ENCODE measurements at regions not wholly inside any gene's neighbourhood (a gene's known extent, or its start where the extent isn't known, plus 50 kb on each side); places are given as distances from the start of the nearest gene placed in this dataset.

DNA sequence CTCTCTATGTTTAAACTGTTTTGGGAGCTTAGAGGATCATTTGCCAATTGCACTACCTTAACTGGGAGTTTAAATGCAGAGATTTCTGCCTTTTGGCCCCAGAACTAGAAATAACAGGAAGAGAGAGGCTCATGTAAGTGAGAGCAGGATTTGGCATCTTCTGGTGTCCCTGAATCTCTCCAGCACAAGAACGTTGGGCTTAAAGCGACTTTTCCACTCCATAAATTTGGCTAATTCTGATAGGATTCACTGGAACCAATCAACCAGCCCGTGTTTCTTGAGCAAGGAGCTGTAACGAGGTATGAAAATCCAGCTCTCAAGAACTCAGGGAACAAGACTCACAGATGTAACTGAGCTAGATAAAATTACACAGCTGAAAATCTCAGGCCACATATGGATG lies 181.0 kb downstream of the C1D start:
- no peaks in the 10 kb centered on the region for H3K36me3 ChIP-seq
- no peak overlapping the region for H3K4me3 ChIP-seq (replicated peaks in 1 of 3)
- intact Hi-C loops (cut with DNase I), result no loop called here
- WGBS, 2 donors, result 16 to 35% methylated on average over 4 of the region's 4 CpGs
- H3K27ac ChIP-seq, result peak overlapping the region in 1 of 3 donors; percentile 30
- H3K27me3 ChIP-seq, result no peaks in the 10 kb centered on the region
- H3K9me3 ChIP-seq, result no peaks in the 10 kb centered on the region
- TF ChIP-seq POLR2A (IDR thresholded peaks at IDR 0.05), result no peak
- TF ChIP-seq, protein P1, sequence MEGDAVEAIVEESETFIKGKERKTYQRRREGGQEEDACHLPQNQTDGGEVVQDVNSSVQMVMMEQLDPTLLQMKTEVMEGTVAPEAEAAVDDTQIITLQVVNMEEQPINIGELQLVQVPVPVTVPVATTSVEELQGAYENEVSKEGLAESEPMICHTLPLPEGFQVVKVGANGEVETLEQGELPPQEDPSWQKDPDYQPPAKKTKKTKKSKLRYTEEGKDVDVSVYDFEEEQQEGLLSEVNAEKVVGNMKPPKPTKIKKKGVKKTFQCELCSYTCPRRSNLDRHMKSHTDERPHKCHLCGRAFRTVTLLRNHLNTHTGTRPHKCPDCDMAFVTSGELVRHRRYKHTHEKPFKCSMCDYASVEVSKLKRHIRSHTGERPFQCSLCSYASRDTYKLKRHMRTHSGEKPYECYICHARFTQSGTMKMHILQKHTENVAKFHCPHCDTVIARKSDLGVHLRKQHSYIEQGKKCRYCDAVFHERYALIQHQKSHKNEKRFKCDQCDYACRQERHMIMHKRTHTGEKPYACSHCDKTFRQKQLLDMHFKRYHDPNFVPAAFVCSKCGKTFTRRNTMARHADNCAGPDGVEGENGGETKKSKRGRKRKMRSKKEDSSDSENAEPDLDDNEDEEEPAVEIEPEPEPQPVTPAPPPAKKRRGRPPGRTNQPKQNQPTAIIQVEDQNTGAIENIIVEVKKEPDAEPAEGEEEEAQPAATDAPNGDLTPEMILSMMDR (IDR thresholded peaks at IDR 0.05), result no peak
- DNase-seq, result peak; percentile 11 to 32
- H3K4me1 ChIP-seq, result peaks cover 8 to 21% of the 10 kb centered on the region in 2 donors

DNA sequence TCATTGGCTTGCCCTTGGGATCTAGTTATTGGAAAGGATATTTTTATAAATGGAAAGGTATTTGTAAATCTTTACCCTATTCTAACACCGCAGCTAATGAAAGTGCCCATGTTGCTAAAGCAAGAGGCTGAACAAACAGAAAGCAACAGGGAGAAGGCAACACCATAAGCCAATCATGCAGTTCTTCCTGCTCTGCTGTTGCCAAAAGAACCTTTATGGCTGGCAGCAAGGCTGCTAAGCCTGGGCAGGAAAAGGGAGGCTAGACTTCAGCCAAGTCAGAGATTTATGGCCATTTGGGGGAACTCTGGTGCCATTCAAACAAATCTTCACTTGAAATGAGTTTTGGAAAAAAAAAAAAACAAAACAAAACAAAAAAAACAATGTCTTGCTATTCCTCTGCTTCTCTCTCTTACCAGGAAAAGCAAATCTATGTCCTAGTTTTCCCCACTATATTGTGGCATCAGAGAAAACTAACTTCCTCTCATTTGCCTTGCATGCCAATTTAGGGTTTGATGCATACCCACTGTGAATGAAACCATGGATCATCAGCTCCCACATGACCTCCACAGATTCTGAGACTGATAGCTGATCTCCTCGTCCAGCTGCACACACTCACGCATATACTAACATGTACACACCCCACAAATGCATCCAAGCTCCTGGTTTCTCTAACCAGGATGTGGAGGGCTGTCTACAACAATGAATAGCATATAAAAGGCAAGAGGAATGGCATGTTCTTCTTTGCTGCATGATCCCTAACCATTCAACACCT lies 179.3 kb downstream of the C1D start:
- DNase-seq, result no peak
- Histone ChIP-seq H3K9me3 (no peaks in the 10 kb centered on the region), H3K27me3 (no peaks in the 10 kb centered on the region), H3K4me3 (replicated peaks in 1 of 3) (no peak overlapping the region), H3K27ac (no peak overlapping the region), H3K36me3 (no peaks in the 10 kb centered on the region), H3K4me1 (peaks cover 8 to 21% of the 10 kb centered on the region in 2 donors)
- intact Hi-C loops (cut with DNase I), result no loop called here
- WGBS, 2 donors, result 77 to 79% methylated on average over 3 of the region's 3 CpGs
- TF ChIP-seq POLR2A (IDR thresholded peaks at IDR 0.05), result no peak
- TF ChIP-seq, protein P1 (IDR thresholded peaks at IDR 0.05), result no peak

DNA sequence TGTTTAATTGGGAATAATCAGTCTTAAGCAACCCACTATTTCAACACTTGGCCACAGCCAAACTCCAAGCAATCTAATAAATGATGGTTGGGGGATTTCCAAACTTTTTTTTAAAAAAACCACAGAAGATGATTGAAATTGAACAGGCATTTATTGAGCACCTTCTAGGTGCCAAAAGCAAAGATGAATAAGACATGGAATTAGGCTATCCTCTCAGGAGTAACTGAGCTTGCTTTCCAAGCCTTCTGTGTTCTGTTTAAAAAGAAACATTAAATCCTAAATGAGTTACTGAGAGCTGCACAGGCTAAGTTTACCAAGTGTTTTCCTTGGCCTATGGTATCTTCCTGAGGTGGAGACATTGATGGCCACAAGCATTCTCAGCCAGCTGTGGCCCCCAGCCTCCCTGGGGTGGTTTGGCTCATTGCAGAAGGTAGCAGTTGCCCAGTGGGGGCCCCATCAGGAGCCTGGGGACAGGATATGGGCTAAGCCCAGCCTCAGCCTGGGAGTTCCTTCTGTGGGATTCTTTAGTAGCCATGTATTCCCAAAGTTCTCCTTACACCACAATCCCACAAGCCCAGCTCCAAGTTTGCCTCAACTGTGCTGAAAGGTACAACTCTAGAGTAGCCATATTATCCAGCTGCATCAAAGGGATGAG lies 174.3 kb downstream of the C1D start:
- no peak overlapping the region for H3K27ac ChIP-seq
- peaks cover 4% of the 10 kb centered on the region in 2 donors for H3K4me1 ChIP-seq
- H3K27me3 ChIP-seq, result no peaks in the 10 kb centered on the region
- TF ChIP-seq POLR2A (IDR thresholded peaks at IDR 0.05), result no peak
- TF ChIP-seq, protein P1 (IDR thresholded peaks at IDR 0.05), result no peak
- no peak overlapping the region for H3K4me3 ChIP-seq (replicated peaks in 1 of 3)
- intact Hi-C loops (cut with DNase I), result no loop called here
- no peaks in the 10 kb centered on the region for H3K9me3 ChIP-seq
- H3K36me3 ChIP-seq, result no peaks in the 10 kb centered on the region
- no peak for DNase-seq

DNA sequence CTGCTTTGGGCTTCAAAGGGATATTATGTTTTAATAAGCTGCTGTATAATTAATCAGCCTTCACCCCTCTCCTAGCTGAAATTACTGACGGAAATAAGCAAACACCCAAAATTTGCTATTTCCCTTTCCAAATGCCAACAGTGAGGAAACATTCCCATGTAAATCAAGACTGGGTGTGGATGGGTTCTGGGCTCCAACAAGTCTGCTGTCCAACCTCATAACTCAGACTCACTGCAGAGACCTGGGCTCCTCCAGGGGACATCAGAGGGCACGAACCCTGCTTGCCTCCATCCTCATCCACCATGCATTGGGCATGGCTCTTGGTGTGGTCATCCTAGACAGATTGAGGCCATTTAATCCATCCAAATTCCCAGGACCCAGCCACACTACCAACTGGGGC lies 173.7 kb downstream of the C1D start:
- no peaks in the 10 kb centered on the region for H3K9me3 ChIP-seq
- no peak overlapping the region for H3K27ac ChIP-seq
- no peak overlapping the region for H3K4me3 ChIP-seq (replicated peaks in 1 of 3)
- no peak for TF ChIP-seq POLR2A (IDR thresholded peaks at IDR 0.05)
- TF ChIP-seq, protein P1 (IDR thresholded peaks at IDR 0.05), result no peak
- H3K27me3 ChIP-seq, result no peaks in the 10 kb centered on the region
- WGBS, 2 donors, result 91 to 92% methylated on average over 1 to 2 of the region's 2 CpGs
- H3K36me3 ChIP-seq, result no peaks in the 10 kb centered on the region
- DNase-seq, result no peak
- intact Hi-C loops (cut with DNase I), result no loop called here
- H3K4me1 ChIP-seq, result peaks cover 4 to 6% of the 10 kb centered on the region in 2 donors

DNA sequence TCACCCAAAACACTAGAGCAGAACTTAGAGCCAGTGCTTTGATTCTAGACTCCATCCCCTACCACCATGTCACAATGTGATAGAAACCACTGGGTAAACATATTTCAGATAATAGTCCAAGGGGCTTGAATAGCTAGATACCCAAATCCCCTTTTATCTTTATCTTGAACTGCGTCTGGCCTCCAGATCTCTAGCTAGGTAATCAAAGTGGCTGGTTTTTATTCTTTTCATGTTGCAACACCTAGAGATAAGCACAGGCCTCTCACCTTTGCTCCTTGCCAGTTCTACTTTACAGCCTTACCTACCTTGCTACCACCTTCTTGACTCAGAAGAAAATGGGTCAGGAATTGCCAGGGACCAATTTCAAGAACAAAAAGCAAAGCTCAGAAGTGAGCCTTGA lies 171.2 kb downstream of the C1D start:
- TF ChIP-seq POLR2A (IDR thresholded peaks at IDR 0.05), result no peak
- TF ChIP-seq, protein P1 (IDR thresholded peaks at IDR 0.05), result no peak
- Histone ChIP-seq H3K4me1 (peaks cover 14 to 15% of the 10 kb centered on the region in 2 donors), H3K9me3 (no peaks in the 10 kb centered on the region), H3K27me3 (no peaks in the 10 kb centered on the region), H3K27ac (no peak overlapping the region), H3K36me3 (no peaks in the 10 kb centered on the region), H3K4me3 (replicated peaks in 1 of 3) (no peak overlapping the region)
- intact Hi-C loops (cut with DNase I), result no loop called here
- WGBS, 2 donors, result 91 to 100% methylated on average over 1 of the region's 1 CpG
- DNase-seq, result no peak
